Activated CD4-positive, alpha-beta T cell treated with anti-CD3 and anti-CD28 coated beads, Interleukin-2, Interleukin-6, amounts not matched to agents 100 ng/mL and 50 ng/mL, durations not matched to agents 16 hours and 8 hours (primary cell): ENCODE measurements at regions not wholly inside any gene's neighbourhood (a gene's known extent, or its start where the extent isn't known, plus 50 kb on each side); places are given as distances from the start of the nearest gene placed in this dataset.

Experiments used
- DNase-seq: peaks from one replicate; pipeline ENCODE4 v3.0.0-alpha.2; 2020

DNA sequence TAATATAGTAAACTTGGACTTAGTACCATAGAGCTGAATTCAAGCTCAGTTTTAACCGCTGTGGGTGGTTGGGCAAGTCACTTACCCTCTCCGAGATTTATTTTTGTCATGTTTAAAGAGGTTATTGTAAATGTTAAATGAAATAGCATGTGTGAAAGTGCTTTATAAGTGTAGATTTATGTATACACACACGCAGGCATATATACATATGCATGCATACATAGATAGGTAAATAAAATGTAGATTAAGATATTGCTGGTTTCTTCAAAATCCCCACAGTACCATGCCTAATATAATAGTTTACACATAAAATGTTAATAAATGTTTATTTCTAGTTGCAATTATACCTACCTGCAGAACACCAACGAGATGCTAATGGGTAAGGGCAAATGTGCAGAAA is 164.5 kb upstream of the EGFLAM start:
- no peak for DNase-seq

DNA sequence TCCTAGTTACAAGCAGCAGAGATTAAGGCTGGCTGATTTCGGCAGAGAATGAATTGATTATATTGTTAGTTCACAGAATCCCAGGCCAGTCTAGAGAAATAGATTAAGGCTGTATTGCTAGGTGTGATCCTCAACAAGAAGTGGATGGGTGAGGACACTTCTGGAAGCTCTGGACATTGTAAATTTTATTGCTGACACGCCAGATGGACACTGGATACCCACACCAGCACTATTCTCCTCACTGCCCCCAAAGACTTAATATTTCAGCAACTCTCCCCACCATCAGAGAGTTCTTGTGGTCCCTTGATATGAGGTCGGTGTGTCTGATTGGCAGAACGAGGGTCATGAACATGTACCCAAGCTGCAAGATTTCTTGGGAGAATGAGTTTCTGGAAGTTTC is 171.6 kb upstream of the EGFLAM start:
- DNase-seq: no peak

DNA sequence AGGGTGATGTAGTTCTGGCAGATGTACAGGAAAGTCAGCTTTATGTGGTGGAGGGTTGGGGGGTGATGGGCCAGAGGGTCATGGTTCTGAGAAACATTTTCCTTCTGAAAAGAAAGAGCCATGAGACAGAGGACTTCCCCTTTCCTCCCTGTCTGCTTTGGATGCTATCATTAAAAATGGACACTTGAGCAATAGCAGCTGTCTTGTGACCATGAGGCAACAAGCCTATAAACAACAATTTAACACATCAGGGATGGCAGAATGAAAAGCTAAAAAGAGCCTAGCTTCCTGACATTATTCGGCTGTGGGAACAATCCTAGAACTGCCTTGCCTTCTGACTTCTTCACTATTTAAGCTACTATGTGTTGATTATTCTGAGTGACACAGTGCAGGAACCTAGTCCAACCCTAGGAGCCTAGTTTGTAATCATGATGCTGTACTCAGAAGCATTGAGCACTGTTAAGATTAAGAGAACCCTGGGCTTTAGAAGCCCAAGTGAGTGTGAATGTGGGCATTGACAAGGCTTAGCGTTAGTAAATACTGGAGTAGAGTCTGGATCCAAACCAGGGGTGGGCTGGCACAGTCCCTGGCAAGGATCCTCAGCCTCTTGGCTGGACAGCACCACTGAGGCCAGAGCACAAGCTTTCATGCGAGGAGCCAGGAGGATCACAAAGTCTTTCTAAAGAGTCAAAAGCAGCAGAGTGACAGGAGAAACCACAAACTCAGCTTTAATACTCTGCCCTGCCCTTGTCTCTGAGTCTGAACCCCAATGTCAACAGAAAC is 178.5 kb upstream of the EGFLAM start:
- DNase-seq: no peak

DNA sequence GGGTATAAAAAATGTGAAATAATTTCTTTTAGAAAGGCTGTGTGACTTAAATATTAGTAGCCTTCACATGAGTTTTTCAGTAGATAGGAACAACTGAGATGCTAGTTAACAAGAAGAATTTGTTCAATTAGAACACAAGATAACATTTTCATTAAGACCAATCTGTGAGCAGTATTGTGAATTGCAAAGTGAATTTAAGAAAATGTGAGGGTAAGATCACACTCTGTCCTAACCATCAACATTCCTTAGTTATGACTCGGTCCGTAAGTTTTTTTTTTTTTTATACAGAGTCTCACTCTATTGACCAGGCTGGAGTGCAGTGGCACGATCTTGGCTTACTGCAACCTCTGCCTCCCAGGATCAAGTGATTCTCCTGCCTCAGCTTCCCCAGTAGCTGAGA is 180.2 kb upstream of the EGFLAM start:
- no peak for DNase-seq

DNA sequence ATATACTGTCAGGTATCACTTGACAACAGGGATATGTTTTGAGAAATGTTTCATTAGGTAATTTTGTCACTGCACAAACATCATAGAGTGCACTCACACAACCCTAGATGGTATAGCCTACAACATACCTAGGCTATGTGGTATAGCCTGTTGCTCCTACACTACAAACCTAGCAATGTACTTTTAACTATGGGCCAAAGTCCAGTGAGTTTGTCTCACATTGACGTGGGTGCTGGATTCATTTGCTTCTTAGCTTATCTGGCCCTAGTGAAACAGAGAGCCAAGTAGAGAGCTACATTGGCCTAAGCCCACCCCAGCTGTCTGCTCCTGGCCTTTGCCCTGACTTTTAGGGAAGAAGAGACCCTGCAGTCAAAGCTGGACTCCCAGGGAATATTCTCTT is 180.7 kb upstream of the EGFLAM start:
- DNase-seq: no peak

DNA sequence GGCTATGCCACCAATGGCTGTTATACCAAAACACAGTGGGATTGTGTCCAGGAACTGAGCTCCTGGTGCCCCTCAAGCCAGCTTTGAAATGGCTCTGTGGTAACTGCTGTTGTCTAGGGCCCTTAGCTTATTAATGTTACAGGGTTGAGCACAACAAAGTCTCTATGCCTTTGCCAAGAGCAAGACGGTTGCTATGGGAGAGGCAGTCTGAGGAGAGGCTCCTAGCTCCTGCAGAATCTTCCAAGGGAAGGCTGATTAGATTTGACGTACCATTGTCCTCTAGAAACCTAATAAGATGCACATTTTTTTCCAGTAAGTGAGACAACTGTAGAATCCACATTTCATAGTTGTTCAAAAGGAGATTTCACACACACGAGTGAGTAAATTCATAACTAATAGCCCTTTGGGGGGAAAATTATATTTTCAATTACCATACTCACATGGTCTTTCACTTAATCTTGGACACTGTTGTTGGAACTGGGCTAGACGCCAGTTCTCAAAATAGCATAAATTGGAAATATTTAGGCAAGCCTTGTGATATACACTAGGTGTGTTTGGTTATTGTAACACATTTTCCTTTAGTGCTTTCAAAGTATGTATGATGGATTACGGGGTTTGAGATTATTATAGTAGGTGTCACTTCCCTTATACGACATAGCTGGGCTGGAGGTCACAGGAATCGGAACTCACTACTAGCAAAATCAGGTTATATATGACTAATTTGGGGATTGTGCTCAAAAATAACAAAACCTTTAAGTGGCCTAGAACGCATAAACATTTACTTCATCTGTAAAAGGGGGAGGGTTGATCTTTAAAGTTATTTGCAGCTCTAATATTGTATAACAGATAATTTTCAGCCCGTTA is 186.3 kb upstream of the EGFLAM start:
- no peak for DNase-seq

DNA sequence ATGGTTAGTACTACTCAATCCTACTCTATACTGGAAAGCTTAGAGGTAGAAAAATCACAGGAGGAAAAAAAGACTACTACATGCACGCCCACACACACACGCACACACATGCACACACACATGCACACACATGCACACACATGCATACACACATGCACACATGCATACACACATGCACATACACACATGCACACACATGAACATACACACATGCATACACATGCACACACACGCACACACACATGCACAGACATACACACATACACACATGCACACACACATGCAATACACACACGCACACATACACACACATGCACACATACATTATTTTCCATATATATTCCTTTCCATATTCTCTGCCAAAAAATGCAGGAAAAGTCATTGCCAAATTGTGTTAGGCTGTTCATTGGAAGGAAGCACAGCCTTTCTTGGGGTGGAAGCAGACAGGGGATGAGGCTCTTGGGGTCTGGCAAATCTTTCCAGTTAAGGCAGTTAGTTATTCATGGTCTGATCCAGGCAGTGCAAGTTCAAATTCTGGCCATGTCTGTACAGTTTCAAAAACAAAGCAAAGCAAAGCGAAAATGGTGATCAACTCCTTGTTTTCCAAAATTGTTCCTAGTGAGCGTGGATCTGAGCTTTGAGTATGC is 187.9 kb upstream of the EGFLAM start:
- DNase-seq: no peak

DNA sequence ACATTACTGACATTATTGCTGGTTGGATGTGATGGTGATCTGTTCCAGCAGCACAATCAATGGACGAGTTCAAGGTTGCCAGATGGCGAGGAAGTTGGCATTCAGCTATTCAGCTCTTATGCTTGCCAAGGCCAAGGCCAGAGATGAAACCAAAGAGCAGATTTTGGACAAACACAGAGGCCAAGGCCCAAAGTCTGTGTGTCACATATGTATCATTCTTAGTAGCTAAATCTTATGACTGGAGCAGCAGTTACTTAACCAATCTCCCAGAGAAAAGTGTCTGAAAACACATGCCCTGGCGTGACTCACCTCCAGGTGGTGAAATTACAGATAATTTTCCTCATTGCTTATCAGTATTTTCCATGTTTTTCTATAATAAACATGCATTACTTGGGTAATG is 189.0 kb upstream of the EGFLAM start:
- no peak for DNase-seq

DNA sequence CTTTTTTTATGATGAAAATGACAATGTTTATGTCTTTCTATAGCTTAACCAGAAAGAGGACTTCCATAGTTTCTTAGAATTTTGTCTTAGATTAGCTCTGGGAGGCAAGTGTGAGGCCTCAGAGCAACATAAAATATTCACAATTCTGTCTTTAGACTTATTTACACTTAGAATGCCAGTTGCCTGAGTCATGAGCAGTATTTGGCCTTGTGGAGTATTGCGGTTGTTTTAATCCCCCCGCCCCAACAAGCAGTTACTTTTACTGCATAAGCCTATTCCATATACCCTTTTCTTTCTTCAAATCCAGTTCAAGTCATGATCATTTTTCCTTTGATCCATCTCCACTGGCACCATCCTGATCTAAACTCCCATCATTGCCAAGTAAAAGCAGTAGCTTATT is 198.0 kb upstream of the EGFLAM start:
- DNase-seq: no peak

DNA sequence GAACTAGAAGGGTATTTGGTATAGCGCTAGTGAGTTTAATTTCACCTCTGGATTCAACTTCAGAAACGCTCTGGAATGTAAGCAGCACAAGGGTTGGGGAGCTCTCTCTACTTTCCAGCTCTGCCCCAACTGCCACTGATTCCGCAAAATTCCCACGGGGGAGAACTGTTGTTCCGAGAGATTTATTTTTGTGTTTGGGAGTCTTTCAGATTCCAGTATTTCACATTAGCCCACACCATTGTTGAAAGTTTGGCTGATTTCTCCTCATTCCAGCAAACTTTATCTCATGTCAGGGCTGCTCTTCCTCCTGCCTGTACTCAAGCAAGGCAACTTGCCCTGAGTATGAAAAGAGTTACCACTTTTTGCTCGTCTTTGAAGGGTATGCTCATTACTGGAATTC is 198.5 kb upstream of the EGFLAM start:
- DNase-seq: no peak

DNA sequence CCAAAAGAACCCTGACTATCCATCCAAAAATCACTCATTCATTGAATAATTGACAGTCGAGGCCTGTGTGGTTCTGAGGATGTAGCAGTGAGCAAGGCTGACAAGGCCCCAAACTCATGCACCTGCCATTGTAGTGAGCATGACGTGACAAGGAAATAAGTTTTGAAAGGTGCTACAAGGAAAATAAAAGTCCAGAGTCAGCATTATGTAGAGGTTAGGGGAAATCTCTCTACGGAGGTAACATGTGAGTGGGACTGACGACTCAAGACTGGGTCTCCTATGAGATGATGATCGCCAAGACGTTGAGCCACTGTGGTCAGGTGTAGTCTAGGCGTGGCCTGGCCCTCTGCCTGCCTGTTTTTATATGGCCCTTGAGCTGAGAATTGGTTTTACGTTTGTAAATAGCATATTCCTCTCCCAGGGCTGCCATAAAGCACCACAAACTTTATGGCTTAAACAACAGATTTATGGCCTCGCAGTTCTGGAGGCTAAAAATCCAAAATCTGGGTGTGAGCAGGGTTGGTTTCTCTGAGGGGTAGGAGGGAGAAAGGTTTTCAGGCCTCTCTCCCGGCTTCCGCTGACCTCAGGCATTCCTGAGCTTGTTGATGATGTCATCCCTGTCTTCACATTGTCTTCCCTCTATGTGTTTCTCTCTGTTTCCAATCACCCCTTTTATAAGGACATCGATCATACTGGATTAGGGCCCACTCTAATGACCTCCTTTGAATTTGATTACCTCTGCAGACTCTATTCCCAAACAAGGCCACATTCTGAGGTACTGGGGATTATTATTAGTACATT is 206.4 kb upstream of the EGFLAM start:
- DNase-seq: no peak

DNA sequence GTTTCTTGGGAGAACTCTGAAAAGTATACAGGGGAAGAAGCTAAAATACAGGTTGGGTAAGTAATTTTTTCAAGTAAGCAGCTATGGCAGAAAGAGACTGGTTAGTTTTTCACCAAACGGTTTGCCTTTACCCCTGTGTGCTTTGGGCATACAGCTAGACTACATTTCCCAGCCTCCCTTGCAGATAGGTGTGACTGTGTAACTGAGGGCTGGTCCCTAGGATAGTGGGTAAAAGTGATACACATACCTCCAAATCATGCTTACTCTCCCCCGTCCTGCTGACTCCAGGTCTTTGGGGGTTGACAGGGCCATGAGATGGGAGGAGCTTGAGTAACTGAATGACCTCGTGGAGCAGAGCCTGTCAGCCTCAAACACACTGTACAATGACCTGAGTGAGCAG is 208.6 kb upstream of the GDNF start:
- DNase-seq: no peak

DNA sequence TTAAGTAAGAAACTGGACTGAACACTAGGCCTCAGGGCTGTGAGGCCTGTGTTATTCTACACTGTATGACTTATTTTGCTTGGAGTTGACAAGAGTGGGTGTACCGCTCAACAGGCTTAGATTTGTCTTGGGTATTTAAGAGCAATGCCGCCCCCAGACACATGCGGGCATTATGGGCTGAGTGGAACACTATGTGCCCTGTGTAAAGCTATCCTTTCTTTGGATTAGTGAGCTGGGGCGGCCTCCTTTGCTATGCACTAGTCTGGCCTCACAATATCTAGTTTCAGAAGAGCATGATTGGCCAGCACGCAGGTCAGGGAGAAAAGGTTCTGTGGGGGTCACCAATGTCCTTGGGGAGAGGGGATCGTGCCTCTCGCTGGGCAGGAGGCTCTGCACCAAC is 206.3 kb upstream of the GDNF start:
- no peak for DNase-seq

DNA sequence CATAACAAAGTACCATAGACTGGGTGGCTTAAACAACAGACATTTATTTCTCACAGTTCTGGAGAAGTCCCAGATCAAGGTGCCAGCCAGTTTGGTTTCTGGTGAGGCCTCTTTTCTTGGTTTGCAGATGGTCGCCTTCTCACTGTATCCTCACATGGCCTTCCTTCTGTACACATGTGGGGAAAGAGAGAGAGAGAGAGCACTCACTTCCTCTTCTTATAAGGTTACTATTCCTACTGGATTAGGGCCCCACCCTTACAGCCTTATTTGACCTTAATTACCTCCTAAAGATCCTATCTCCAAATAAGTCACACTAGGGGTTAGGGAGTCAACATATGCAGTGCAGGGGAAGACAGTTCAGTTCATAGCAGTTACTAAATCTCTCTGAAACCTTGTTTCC is 205.6 kb upstream of the GDNF start:
- DNase-seq: no peak

DNA sequence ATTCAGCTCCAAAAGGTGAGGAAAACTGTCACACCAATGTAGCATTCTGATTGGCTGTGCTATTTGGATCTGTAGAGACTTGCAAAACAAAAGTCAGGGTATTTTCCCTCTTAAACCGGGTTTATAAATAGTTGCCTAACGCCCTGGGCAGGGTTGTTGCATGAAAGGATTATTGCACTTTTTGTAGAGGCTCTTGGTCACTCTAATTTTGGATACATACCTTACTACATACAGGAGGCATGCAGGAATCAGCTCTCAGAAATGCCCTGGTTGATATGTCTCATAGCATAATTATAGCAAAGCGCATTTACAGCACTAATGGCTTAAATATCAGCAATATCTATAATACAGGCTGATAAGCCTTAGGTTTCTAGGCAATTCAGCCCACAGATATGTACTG is 200.0 kb upstream of the GDNF start:
- no peak for DNase-seq

DNA sequence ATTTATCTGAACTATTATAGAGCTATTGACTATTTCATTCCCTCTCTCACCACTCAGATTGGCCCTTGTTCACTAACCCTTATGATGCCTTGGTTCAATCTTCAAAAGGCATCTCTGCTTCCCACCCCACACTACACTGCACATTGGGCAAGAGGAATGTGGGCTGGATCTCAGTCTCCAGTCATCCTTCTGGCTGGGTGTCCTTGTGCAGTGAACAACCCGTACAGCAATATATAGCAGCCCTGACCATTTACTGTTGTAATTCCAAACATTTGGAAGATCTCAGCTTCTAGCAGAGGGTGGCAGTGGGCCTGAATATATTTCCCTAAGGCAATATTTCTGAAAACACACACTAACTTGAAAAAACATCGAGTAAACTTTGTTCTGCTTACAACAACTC is 199.2 kb upstream of the GDNF start:
- DNase-seq: no peak

DNA sequence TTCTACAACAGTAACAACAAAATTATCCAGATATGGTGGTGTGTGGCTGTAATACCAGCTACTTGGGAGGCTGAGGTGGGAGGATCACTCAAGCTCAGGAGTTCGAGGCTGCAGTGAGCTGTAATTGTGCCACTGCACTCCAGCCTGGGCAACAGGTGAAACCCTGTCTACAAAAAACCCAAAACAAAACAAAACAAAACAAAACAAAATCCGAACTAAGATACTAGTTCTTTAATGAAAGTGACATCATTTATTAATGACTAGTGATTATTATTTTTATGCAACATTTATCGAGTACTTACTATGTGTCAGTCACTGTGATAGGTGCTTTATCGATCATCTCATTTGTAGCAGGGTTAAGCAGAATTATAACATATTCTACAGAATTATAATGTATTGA is 196.9 kb upstream of the GDNF start:
- no peak for DNase-seq

DNA sequence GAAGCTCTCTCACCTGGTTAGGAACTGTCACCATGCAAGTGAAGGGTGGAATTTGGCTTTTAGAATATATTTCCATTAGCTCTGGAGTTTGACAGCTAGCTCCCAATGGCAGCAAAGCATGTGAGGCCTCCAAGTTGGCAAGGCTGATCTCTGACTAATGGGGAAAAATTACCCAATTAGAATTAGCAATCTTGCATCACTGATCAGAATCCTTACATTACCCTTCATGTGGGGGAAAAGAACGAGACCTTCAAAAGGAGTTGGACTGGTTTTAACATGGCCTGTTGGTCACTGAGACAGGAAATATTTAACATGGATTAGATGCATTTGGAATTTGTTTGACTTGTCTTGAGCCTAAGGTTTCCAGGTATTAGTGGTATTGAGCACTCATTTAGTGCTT is 192.3 kb upstream of the GDNF start:
- DNase-seq: no peak

DNA sequence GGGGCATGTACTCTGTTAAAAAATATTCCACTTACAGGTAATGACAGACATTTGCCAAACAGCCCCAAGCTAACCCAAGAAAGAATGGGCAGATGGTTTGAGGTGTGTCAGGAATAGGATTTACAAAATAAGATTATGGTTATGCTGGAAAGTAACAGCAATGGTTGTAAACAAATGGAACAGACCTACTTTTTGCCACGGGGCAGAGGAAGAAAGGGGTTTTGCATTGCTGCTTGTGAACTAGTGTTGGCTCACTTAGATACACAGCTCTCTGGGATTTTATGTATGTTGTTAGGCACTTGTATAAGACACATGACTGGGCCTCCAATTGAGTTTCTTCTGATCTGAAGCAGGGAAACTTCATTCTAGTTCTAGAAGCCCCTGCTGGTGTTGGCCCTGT is 191.5 kb upstream of the GDNF start:
- no peak for DNase-seq

DNA sequence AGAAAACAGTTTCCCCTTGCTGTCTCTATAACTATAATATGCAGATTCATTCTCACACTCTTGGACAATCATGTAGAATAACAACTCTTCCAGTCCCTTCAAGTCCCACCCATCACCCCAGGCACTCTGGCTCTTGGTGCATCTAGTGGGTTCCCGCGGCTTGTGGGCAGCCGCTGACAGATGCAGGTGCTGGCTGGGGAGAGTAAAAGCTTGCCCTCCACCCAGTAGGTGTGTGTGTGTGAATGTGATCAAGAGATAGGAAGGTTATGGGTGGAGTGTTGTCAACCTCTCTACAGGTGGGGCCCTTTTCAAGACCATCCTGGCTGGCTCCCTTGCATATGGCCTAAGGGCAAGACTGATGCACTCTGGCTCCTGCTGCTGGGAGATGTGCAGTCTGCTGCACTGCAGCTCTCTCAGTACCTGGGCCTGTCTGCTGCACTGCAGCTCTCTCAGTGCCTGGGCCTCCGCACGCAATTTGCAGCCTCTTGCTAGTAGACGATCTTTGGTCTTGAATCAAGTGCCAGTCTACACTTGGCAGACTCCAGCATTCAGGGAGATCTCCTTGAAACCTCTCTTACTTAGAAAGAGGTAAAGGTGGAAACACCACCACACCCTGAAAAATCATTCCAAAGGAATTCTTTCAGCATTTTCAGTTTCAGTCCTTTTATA is 189.7 kb upstream of the GDNF start:
- DNase-seq: no peak

DNA sequence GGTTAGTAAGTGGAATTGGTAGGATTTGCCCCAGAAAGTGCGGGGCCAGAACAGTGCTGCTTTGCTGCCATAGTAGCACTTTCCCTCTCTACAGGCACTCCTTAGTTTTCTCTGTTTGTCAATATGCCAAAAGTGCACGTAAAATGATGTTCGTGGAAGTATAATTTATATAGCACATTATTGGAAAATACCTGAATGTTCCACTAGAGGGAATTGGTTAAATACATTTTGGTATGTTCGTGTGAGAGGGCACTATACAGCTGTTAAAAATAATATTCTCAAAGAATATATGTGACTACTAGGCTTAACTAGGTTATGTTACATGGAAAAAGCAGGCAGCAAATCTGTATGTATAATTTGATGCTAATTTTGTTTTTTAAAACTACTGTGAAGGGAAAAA is 184.0 kb upstream of the GDNF start:
- DNase-seq: no peak

DNA sequence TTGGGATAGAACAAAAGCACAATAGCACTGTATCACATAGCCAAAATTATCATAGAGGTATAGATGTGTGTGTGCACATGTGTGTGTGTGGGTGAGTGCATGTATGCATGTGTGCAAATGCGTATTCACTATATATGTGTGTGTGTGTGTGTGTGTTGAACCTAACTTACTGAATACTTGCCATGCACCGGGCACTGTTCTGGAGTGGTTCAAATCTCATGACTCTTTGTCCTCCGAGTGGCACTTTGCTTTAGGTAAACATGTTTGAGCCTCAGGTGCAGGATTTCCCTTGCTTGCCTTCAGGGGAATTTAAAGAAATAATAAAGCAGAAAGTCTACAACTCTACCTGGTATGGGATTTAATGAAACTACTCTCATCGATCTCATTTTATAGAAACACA is 183.5 kb upstream of the GDNF start:
- no peak for DNase-seq

DNA sequence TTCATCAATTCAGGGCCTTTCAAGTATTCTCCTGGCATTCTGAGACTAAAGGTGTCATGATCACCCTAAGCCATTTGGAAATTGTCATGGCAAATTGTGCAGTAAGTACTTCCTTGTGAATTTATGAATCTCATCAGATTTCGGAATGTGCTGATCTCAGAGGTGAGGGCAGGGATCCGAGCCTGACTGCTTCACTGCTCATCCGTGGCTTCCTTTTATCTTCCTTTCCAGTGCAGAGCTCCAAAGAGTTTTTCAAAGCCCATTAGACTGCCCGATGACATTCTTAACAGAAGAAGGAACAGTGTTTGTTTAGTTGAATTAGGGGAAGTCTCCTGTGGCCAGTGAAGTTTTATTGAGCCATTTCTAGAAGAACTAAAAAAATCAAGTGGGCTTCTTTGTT is 182.8 kb upstream of the GDNF start:
- DNase-seq: no peak
